ENCODE measurements at regions not wholly inside any gene's neighbourhood (a gene's known extent, or its start where the extent isn't known, plus 50 kb on each side); places are given as distances from the start of the nearest gene placed in this dataset.

- TF ChIP-seq POLR2AphosphoS5 (IDR thresholded peaks at IDR 0.05; ENCODE audit: borderline replicate concordance, low read depth, low read length) (no peak), EZH2 (IDR thresholded peaks at IDR 0.05) (no peak)
These were observed 104.3 kb upstream of the SDK2 start for GRCh38 chr17:73748508-73748907.

Data from SK-N-MC (cell line).